ENCODE measurements at regions not wholly inside any gene's neighbourhood (a gene's known extent, or its start where the extent isn't known, plus 50 kb on each side); places are given as distances from the start of the nearest gene placed in this dataset.
A peak's percentile ranks its signal among the peaks of the same experiment; 100 is the strongest.

- peak; percentile 42 for ATAC-seq
Measured at GRCh38 chr12:91335699-91336098, 153.1 kb upstream of the DCN start.

GRCh38 chr12:91333966-91334365, 151.3 kb upstream of the DCN start:
- intact Hi-C loops (cut with DNase I) = no loop called here
- ATAC-seq = no peak
- DNase-seq (ENCODE audit: missing footprints) = no peak

More at GRCh38 chr12:91335699-91336098, 153.1 kb upstream of the DCN start:
- intact Hi-C loops (cut with DNase I) = no loop called here
- DNase-seq (ENCODE audit: missing footprints) = no peak

- ATAC-seq = no peak
- intact Hi-C loops (cut with DNase I) = no loop called here
- DNase-seq (ENCODE audit: missing footprints) = no peak
Measured at GRCh38 chr12:91332302-91332701, 149.7 kb upstream of the DCN start.

GRCh38 chr12:91331371-91331770, 148.8 kb upstream of the DCN start:
- DNase-seq (ENCODE audit: missing footprints) = no peak
- ATAC-seq = no peak
- intact Hi-C loops (cut with DNase I) = no loop called here

- DNase-seq (ENCODE audit: missing footprints) (no peak), ATAC-seq (no peak)
- intact Hi-C loops (cut with DNase I) = no loop called here
Measured at GRCh38 chr12:91328451-91328850, 145.8 kb upstream of the DCN start.

GRCh38 chr12:91327889-91328288, 145.3 kb upstream of the DCN start:
- intact Hi-C loops (cut with DNase I) = loop anchor here (2.0 kb wide), 2 partner anchors 151 to 349 kb away; no protein-coding TSS in a partner anchor
- ATAC-seq (no peak), DNase-seq (ENCODE audit: missing footprints) (no peak)

- intact Hi-C loops (cut with DNase I) = loop anchor here (2.0 kb wide), 2 partner anchors 150 to 348 kb away; no protein-coding TSS in a partner anchor
- DNase-seq (ENCODE audit: missing footprints) (no peak), ATAC-seq (no peak)
Measured at GRCh38 chr12:91327131-91327530, 144.5 kb upstream of the DCN start.

GRCh38 chr12:91326058-91327027, 143.7 kb upstream of the DCN start:
- intact Hi-C loops (cut with DNase I) = loop anchor here (2.0 kb wide), 2 partner anchors 150 to 348 kb away; no protein-coding TSS in a partner anchor
- DNase-seq (ENCODE audit: missing footprints) (no peak), ATAC-seq (peak; percentile 59)

GRCh38 chr12:91320999-91321398, 138.4 kb upstream of the DCN start:
- ATAC-seq = no peak
- intact Hi-C loops (cut with DNase I) = no loop called here
- DNase-seq (ENCODE audit: missing footprints) = no peak

GRCh38 chr12:91319071-91319760, 136.6 kb upstream of the DCN start:
- intact Hi-C loops (cut with DNase I) = loop anchor here (5.0 kb wide), 1 partner anchor 42 kb away; no protein-coding TSS in a partner anchor
- DNase-seq (ENCODE audit: missing footprints) (no peak), ATAC-seq (no peak)

GRCh38 chr12:91317306-91317705, 134.7 kb upstream of the DCN start:
- ATAC-seq (no peak), DNase-seq (ENCODE audit: missing footprints) (no peak)
- intact Hi-C loops (cut with DNase I) = loop anchor here (5.0 kb wide), 1 partner anchor 40 kb away; no protein-coding TSS in a partner anchor

- intact Hi-C loops (cut with DNase I) = loop anchor here (5.0 kb wide), 1 partner anchor 40 kb away; no protein-coding TSS in a partner anchor
- DNase-seq (ENCODE audit: missing footprints) (no peak), ATAC-seq (peak; percentile 23)
Measured at GRCh38 chr12:91316907-91317269, 134.3 kb upstream of the DCN start.

- intact Hi-C loops (cut with DNase I) = loop anchor here (5.0 kb wide), 1 partner anchor 39 kb away; no protein-coding TSS in a partner anchor
- peak; percentile 44 for ATAC-seq
- no peak for DNase-seq (ENCODE audit: missing footprints)
Measured at GRCh38 chr12:91316161-91316906, 133.7 kb upstream of the DCN start.

- ATAC-seq (no peak), DNase-seq (ENCODE audit: missing footprints) (no peak)
- intact Hi-C loops (cut with DNase I) = no loop called here
Measured at GRCh38 chr12:91311081-91311480, 128.5 kb upstream of the DCN start.

GRCh38 chr12:91309450-91309849, 126.8 kb upstream of the DCN start:
- intact Hi-C loops (cut with DNase I) = no loop called here
- ATAC-seq = no peak
- DNase-seq (ENCODE audit: missing footprints) = no peak

GRCh38 chr12:91307957-91308670, 125.5 kb upstream of the DCN start:
- no peak for DNase-seq (ENCODE audit: missing footprints)
- no peak for ATAC-seq
- intact Hi-C loops (cut with DNase I) = no loop called here

GRCh38 chr12:91290354-91290753, 107.7 kb upstream of the DCN start:
- intact Hi-C loops (cut with DNase I) = no loop called here
- no peak for ATAC-seq
- DNase-seq (ENCODE audit: missing footprints) = no peak

GRCh38 chr12:91289906-91290305, 107.3 kb upstream of the DCN start:
- DNase-seq (ENCODE audit: missing footprints) (no peak), ATAC-seq (no peak)
- intact Hi-C loops (cut with DNase I) = no loop called here
